ENCODE measurements at regions not wholly inside any gene's neighbourhood (a gene's known extent, or its start where the extent isn't known, plus 50 kb on each side); places are given as distances from the start of the nearest gene placed in this dataset.

DNA sequence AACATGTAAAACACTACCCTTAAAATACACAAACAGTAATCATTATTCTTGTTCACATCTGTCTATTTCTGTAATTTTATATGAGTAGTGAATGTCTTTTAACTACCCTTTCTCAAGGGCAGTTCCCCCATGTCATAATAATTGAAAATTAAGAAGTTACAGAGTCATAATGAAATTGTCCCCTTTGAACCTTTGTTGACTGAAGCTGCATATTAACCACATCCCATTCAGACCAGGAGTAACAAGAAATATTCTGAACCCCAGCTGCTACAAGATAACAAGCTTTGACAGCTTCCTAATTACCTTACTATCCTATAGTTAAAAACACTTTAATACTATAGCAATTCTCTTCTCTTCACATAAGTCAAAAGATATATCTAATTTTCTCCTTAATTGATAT, 635.9 kb upstream of the SUCLG2 start:
- Histone ChIP-seq H3K27ac (ENCODE audit: low read depth, low read length) (no peak overlapping the region), H3K4me1 (ENCODE audit: insufficient read depth, low read length) (no peaks in the 10 kb centered on the region), H3K36me3 (ENCODE audit: insufficient read depth, low read length) (no peaks in the 10 kb centered on the region), H3K27me3 (ENCODE audit: control insufficient read depth in 1 of 2, insufficient read depth in 2 of 2, low read length in 2 of 2) (no peaks in the 10 kb centered on the region), H3K9me3 (ENCODE audit: low read length) (no peaks in the 10 kb centered on the region), H3K4me3 (ENCODE audit: low read depth in 1 of 2, low read length in 2 of 2) (no peak overlapping the region), H3K9ac (ENCODE audit: low read length) (no peak overlapping the region)

GRCh38 chr3:68288085-68288484, 633.7 kb upstream of the SUCLG2 start:
- Histone ChIP-seq H3K9ac (ENCODE audit: low read length) (no peak overlapping the region), H3K27ac (ENCODE audit: low read depth, low read length) (no peak overlapping the region), H3K4me1 (ENCODE audit: insufficient read depth, low read length) (no peaks in the 10 kb centered on the region), H3K27me3 (ENCODE audit: control insufficient read depth in 1 of 2, insufficient read depth in 2 of 2, low read length in 2 of 2) (no peaks in the 10 kb centered on the region), H3K9me3 (ENCODE audit: low read length) (no peaks in the 10 kb centered on the region), H3K36me3 (ENCODE audit: insufficient read depth, low read length) (no peaks in the 10 kb centered on the region), H3K4me3 (ENCODE audit: low read depth in 1 of 2, low read length in 2 of 2) (no peak overlapping the region)

DNA sequence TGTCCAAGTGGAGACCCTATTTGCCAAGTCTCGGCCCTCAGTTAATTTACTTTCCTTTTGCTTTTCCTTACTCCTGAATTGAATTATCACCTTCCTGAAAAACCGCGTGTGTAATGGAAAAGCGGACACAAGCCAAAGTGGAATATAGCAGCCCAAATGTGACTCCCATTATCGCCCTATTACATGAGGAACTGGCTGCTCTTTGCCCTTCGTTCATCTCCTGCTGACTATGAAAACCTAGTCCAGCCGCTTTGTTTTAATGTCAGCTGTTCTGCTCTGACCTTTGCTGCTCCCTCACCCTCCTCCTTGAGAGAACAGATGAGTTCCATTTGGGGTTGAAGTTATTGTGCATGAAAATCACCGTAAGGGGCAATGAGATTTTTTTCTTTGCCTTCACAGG, 632.7 kb upstream of the SUCLG2 start:
- Histone ChIP-seq H3K4me3 (ENCODE audit: low read depth in 1 of 2, low read length in 2 of 2) (peak overlapping the region in 1 of 2 donors; percentile 9), H3K9me3 (ENCODE audit: low read length) (no peaks in the 10 kb centered on the region), H3K27ac (ENCODE audit: low read depth, low read length) (no peak overlapping the region)

DNA sequence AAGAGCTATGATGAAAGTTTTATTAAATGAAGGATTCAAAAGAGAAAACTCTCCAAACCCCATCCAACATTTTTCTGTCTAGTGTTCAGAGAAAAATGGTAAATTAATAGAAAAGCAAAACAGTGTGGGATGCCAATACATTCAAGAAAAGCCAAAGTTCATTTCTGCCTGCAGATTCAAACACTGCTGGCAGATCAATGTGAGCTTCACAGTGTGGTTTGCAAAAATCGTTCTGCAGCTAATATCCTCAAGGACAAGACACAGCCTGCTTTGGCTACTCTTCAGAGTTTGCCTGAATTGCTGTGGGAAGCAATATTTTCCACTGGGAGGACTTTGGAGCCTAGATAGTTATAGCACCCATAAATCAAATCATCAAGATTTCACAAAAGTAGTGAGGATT, 619.9 kb upstream of the SUCLG2 start:
- H3K27me3 ChIP-seq (ENCODE audit: control insufficient read depth in 1 of 2, insufficient read depth in 2 of 2, low read length in 2 of 2): no peaks in the 10 kb centered on the region
- H3K4me3 ChIP-seq (ENCODE audit: low read depth in 1 of 2, low read length in 2 of 2): no peak overlapping the region
- no peak overlapping the region for H3K9ac ChIP-seq (ENCODE audit: low read length)
- no peaks in the 10 kb centered on the region for H3K9me3 ChIP-seq (ENCODE audit: low read length)
- no peaks in the 10 kb centered on the region for H3K4me1 ChIP-seq (ENCODE audit: insufficient read depth, low read length)
- no peaks in the 10 kb centered on the region for H3K36me3 ChIP-seq (ENCODE audit: insufficient read depth, low read length)
- no peak overlapping the region for H3K27ac ChIP-seq (ENCODE audit: low read depth, low read length)

More for the DNA sequence above, 632.7 kb upstream of the SUCLG2 start:
- Histone ChIP-seq H3K36me3 (ENCODE audit: insufficient read depth, low read length) (no peaks in the 10 kb centered on the region), H3K9ac (ENCODE audit: low read length) (no peak overlapping the region), H3K27me3 (ENCODE audit: control insufficient read depth in 1 of 2, insufficient read depth in 2 of 2, low read length in 2 of 2) (no peaks in the 10 kb centered on the region), H3K4me1 (ENCODE audit: insufficient read depth, low read length) (no peaks in the 10 kb centered on the region)

DNA sequence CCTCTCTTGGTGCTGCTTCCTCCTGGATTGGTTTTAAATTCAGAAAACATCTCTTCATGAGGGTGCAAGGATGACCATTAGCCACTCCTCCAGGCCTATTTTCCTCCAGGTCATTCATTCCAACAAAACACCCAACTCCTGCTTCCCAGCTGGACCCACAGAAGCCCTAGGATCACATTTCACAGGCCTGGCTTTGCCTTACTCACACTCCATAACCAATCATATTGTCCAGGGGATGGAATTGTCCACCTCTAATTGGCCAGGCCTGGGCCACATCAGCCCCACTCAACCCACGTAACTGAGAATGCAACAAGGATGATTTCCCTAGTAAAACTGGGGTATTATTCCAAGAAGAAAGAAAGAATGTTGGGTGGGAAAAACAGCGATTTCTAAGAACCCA, 616.7 kb upstream of the SUCLG2 start:
- H3K27ac ChIP-seq (ENCODE audit: low read depth, low read length): no peak overlapping the region
- no peaks in the 10 kb centered on the region for H3K4me1 ChIP-seq (ENCODE audit: insufficient read depth, low read length)
- no peaks in the 10 kb centered on the region for H3K36me3 ChIP-seq (ENCODE audit: insufficient read depth, low read length)
- H3K9me3 ChIP-seq (ENCODE audit: low read length): no peaks in the 10 kb centered on the region
- H3K4me3 ChIP-seq (ENCODE audit: low read depth in 1 of 2, low read length in 2 of 2): no peak overlapping the region
- no peaks in the 10 kb centered on the region for H3K27me3 ChIP-seq (ENCODE audit: control insufficient read depth in 1 of 2, insufficient read depth in 2 of 2, low read length in 2 of 2)
- no peak overlapping the region for H3K9ac ChIP-seq (ENCODE audit: low read length)

- Histone ChIP-seq H3K36me3 (ENCODE audit: insufficient read depth, low read length) (no peaks in the 10 kb centered on the region), H3K9me3 (ENCODE audit: low read length) (no peaks in the 10 kb centered on the region), H3K27me3 (ENCODE audit: control insufficient read depth in 1 of 2, insufficient read depth in 2 of 2, low read length in 2 of 2) (no peaks in the 10 kb centered on the region), H3K27ac (ENCODE audit: low read depth, low read length) (no peak overlapping the region), H3K9ac (ENCODE audit: low read length) (no peak overlapping the region), H3K4me3 (ENCODE audit: low read depth in 1 of 2, low read length in 2 of 2) (no peak overlapping the region), H3K4me1 (ENCODE audit: insufficient read depth, low read length) (no peaks in the 10 kb centered on the region)
Observed at GRCh38 chr3:68256635-68257223, 602.3 kb upstream of the SUCLG2 start.

DNA sequence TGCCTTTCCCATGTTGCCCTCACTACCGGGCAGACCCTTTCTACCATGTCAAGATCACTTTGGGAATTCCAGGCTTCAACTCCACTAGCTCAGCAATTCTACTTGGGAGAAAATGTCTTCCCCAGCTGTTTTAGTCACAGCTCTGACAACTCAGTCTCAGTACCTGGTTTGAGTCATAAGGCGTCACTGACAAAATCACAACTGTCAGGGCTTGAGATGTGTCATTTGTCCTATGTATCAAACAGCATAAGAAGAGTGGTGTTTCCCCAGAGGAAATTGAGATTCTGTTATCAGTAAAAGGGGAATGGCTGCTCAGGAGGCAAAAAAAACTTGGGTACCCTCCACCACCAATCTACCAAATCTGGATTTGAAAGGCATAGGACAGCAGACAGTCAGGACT, 594.9 kb upstream of the SUCLG2 start:
- Histone ChIP-seq H3K9ac (ENCODE audit: low read length) (no peak overlapping the region), H3K27ac (ENCODE audit: low read depth, low read length) (no peak overlapping the region), H3K4me1 (ENCODE audit: insufficient read depth, low read length) (no peaks in the 10 kb centered on the region), H3K4me3 (ENCODE audit: low read depth in 1 of 2, low read length in 2 of 2) (no peak overlapping the region), H3K27me3 (ENCODE audit: control insufficient read depth in 1 of 2, insufficient read depth in 2 of 2, low read length in 2 of 2) (no peaks in the 10 kb centered on the region), H3K36me3 (ENCODE audit: insufficient read depth, low read length) (no peaks in the 10 kb centered on the region), H3K9me3 (ENCODE audit: low read length) (no peaks in the 10 kb centered on the region)

- no peaks in the 10 kb centered on the region for H3K9me3 ChIP-seq (ENCODE audit: low read length)
- H3K27ac ChIP-seq (ENCODE audit: low read depth, low read length): no peak overlapping the region
- H3K9ac ChIP-seq (ENCODE audit: low read length): no peak overlapping the region
- H3K4me3 ChIP-seq (ENCODE audit: low read depth in 1 of 2, low read length in 2 of 2): no peak overlapping the region
- no peaks in the 10 kb centered on the region for H3K36me3 ChIP-seq (ENCODE audit: insufficient read depth, low read length)
- no peaks in the 10 kb centered on the region for H3K4me1 ChIP-seq (ENCODE audit: insufficient read depth, low read length)
- H3K27me3 ChIP-seq (ENCODE audit: control insufficient read depth in 1 of 2, insufficient read depth in 2 of 2, low read length in 2 of 2): no peaks in the 10 kb centered on the region
Observed at GRCh38 chr3:68242606-68243005, 588.2 kb upstream of the SUCLG2 start.

DNA sequence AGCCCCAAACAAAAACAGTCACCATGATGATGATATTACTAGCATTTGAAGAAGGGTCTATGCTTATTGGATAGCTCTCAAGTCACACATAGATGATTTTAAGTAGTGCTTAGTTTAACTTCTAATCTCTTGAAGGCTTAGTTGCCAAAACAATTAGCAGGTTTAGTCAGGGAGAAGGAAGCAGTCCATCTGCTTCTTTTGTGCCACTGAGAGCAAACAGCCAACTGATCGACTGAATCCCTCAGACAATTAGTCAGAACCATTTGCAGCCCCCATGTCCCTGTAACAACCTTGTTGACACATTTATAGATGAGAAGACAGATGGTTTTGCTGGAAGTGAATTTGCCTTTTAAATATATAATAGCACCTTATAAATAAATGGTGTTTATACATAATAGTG, 585.1 kb upstream of the SUCLG2 start:
- H3K27ac ChIP-seq (ENCODE audit: low read depth, low read length): no peak overlapping the region

DNA sequence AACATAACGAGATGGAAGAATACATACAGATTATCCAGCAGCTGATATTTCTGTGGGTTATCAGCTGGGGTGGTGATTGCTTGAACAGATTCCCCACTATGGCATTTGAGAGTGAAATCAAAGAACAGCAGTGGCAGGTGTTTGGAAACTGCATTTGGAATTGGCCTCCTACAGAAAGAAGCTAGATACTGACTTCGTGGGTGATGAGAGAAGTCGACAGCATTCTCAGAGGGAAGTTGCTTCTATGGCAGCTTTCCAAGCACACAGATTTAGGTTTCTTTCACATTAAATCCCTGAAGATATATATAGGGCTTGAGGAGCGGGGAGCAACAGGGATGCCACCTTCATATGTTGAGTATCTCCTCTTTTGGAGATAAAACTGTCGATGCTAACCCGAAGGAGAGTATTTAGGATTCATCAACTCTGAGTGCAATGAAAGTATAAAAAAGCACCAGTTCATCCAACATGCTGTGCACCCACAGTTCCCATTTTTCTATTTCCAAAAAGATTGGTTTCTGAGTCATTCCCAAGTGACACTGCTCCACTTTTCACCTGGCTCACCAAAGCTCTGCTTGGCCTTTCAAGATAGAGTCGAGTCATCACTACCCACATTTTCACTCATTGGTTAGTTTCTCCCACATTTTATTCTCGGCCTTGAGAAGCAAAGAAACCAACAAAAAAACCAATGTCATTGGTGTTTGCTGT, 579.8 kb upstream of the SUCLG2 start:
- Histone ChIP-seq H3K9ac (ENCODE audit: low read length) (no peak overlapping the region), H3K4me1 (ENCODE audit: insufficient read depth, low read length) (no peaks in the 10 kb centered on the region), H3K9me3 (ENCODE audit: low read length) (no peaks in the 10 kb centered on the region)

More for the DNA sequence above, 585.1 kb upstream of the SUCLG2 start:
- H3K27me3 ChIP-seq (ENCODE audit: control insufficient read depth in 1 of 2, insufficient read depth in 2 of 2, low read length in 2 of 2): no peaks in the 10 kb centered on the region
- no peaks in the 10 kb centered on the region for H3K4me1 ChIP-seq (ENCODE audit: insufficient read depth, low read length)
- H3K36me3 ChIP-seq (ENCODE audit: insufficient read depth, low read length): no peaks in the 10 kb centered on the region
- no peaks in the 10 kb centered on the region for H3K9me3 ChIP-seq (ENCODE audit: low read length)
- no peak overlapping the region for H3K9ac ChIP-seq (ENCODE audit: low read length)
- H3K4me3 ChIP-seq (ENCODE audit: low read depth in 1 of 2, low read length in 2 of 2): no peak overlapping the region

GRCh38 chr3:68228856-68229255, 574.4 kb upstream of the SUCLG2 start:
- no peaks in the 10 kb centered on the region for H3K4me1 ChIP-seq (ENCODE audit: insufficient read depth, low read length)
- no peak overlapping the region for H3K4me3 ChIP-seq (ENCODE audit: low read depth in 1 of 2, low read length in 2 of 2)
- H3K9ac ChIP-seq (ENCODE audit: low read length): no peak overlapping the region
- no peaks in the 10 kb centered on the region for H3K27me3 ChIP-seq (ENCODE audit: control insufficient read depth in 1 of 2, insufficient read depth in 2 of 2, low read length in 2 of 2)
- H3K36me3 ChIP-seq (ENCODE audit: insufficient read depth, low read length): no peaks in the 10 kb centered on the region
- no peak overlapping the region for H3K27ac ChIP-seq (ENCODE audit: low read depth, low read length)
- H3K9me3 ChIP-seq (ENCODE audit: low read length): no peaks in the 10 kb centered on the region

More for the DNA sequence above, 579.8 kb upstream of the SUCLG2 start:
- H3K27ac ChIP-seq (ENCODE audit: low read depth, low read length): no peak overlapping the region
- no peaks in the 10 kb centered on the region for H3K36me3 ChIP-seq (ENCODE audit: insufficient read depth, low read length)
- no peaks in the 10 kb centered on the region for H3K27me3 ChIP-seq (ENCODE audit: control insufficient read depth in 1 of 2, insufficient read depth in 2 of 2, low read length in 2 of 2)
- H3K4me3 ChIP-seq (ENCODE audit: low read depth in 1 of 2, low read length in 2 of 2): no peak overlapping the region

DNA sequence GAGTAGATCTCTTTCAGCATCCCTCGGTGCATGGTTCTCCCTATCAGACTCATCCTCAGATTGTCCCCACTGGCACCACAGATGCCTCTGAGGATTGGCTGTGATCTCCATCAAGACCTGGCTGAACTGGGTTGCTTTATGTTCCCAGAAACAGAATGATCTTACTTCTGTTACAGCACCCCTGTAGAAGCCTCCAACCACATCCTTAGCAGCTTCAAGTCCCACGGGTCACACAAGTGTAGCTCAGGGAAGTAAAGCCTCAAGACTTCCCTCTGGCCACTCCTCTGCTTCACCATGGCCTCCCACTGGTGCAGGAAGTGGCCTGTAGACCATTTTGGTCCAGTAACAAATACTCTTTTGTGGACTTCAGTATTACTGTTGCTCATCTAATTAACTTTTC, 566.4 kb upstream of the SUCLG2 start:
- no peaks in the 10 kb centered on the region for H3K9me3 ChIP-seq (ENCODE audit: low read length)
- no peak overlapping the region for H3K9ac ChIP-seq (ENCODE audit: low read length)
- no peaks in the 10 kb centered on the region for H3K4me1 ChIP-seq (ENCODE audit: insufficient read depth, low read length)
- H3K4me3 ChIP-seq (ENCODE audit: low read depth in 1 of 2, low read length in 2 of 2): no peak overlapping the region
- H3K27me3 ChIP-seq (ENCODE audit: control insufficient read depth in 1 of 2, insufficient read depth in 2 of 2, low read length in 2 of 2): no peaks in the 10 kb centered on the region
- H3K36me3 ChIP-seq (ENCODE audit: insufficient read depth, low read length): no peaks in the 10 kb centered on the region
- H3K27ac ChIP-seq (ENCODE audit: low read depth, low read length): no peak overlapping the region
